Amniotic epithelial cell (primary cell): ENCODE measurements at regions not wholly inside any gene's neighbourhood (a gene's known extent, or its start where the extent isn't known, plus 50 kb on each side); places are given as distances from the start of the nearest gene placed in this dataset.

Experiments used
- DNase-seq: peaks from one replicate; pipeline ENCODE4 v3.0.0-alpha.2; 2010; ENCODE audit warnings: low read depth

DNA sequence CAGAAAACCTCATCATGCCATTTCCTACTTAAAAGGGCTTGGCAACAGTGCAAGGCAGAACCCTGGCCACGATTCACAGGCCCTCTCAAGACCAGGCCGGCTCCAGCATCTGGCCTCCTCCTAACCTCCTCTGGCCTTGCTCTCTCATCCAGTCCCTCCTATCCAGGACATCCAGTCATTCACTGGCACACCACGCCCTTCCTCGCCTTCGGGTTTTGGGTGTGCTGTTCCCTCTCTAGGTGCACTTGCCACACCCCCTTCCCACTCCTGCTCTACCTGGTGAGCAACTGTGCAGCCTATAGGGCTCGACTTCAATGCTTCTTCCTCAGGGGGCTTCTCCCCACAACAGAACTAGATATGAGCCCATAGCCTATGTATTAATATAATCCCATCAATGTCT is 317.1 kb downstream of the ARRDC4 start:
- no peak for DNase-seq

DNA sequence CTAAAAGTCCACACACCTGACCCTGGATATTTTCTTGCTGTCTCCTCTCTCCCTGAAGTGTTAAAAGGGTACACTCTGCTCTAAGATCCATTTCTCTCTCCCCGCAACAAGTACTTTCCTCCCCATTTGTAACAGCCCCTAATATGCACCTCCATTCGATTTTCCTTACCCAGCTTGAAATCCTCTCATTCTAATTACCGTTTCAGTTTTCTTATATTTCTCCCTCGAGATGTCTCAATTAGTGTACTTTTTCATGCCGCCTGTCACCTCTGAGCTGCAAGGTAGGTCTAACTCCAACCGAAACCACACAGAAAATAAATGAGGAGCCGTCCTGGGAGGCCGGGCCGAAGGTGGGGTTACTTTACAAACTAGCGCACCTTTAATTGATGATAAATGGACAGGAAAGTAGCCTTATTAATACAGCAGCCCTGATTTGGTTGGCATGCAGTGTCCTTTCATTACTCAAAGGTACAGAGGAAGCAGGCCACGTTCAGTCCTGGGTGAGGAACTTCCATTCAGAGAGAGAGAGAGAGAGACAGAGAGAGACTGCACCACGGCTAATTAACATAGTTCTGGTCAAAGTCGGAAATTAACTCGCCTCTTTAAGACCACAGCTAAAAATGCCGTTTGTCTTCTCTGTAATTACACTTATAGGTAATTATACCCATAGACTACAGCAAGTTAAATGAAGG is 319.9 kb downstream of the ARRDC4 start:
- no peak for DNase-seq

DNA sequence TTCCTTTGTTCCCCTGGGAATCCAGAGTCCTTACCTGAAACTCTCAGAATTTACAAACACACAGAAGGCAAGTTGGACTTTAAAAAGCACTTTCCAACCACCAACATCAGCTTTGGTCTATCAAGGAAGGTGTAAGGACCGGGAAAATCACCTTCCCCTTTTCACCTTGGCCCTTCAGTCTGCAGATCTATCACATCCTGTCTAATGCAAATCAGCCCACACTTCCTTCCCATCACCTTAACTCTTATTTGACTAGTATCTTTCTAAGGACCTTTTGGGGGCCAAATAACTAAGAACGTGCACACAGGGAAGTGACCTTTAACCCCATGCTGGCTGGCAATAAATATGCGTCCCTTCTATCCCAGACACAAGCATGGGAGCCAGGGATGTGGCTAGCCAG is 320.6 kb downstream of the ARRDC4 start:
- no peak for DNase-seq

DNA sequence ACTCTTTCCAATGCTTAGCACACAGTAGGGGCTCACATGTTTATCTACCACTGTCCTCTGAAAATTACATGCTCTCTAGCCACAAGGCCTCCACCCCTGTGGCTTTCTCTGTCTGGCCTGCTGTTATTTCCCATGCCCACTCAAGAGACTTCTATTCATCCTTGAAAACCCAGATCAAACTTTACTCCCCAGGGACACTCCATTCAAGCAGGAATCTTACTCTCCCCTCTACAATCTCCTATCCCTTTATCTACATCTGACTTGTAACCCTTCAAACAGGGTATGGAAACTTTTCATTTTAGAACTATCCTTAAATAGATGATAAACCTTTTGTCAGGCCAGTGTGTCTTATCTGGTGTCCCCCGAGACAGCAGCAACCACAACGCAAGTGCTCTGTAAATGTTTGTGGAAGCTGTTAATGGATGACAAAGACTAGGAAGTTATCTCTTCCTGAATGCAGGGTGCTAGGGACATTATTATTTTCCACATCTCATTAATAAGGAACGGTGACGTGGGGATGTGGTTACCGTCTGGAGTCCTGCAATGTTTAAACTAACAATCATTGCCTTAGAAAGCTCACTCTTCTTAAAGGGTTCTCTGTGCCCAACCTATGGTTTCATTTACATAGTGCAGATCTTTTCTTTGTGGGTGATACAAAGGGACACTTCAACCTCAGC is 322.3 kb downstream of the ARRDC4 start:
- no peak for DNase-seq

DNA sequence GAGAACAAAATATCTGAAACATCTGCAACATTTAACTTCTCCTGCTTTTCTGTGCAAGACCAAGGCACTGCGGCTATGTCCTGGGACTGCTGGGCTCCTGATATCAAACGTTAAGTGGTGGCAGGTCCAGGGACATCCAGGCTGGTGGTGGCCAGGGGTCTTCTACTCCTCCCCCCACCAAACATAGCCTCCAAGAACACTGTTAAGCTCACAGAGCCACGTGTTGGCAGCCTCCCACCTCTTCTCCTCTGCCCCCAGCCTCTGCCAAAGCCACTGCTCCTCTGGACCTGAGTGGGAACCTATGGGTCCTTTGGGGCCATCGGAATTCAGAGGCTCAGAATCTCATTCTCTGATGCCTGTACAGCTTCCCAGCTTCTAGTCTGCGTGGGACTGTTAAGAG is 325.7 kb downstream of the ARRDC4 start:
- no peak for DNase-seq

DNA sequence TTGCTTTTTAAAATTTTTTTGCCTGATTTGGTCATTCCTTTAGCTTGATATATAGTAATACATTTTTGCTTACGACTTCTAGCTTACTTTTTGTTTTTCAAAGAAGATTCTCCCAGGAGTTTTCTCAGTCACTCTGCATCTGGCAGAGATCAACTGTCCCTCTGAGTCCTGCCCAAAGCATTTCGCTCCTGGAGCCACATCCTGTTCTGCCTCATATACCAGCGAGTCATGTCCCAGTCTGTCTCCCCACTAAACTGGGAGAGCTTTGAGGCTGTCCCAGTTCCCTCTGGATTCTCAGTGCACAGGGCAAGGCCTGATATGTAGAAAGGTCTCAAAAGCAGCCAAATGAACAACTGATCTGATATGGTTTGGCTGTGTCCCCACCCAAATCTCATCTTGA is 326.3 kb downstream of the ARRDC4 start:
- no peak for DNase-seq

DNA sequence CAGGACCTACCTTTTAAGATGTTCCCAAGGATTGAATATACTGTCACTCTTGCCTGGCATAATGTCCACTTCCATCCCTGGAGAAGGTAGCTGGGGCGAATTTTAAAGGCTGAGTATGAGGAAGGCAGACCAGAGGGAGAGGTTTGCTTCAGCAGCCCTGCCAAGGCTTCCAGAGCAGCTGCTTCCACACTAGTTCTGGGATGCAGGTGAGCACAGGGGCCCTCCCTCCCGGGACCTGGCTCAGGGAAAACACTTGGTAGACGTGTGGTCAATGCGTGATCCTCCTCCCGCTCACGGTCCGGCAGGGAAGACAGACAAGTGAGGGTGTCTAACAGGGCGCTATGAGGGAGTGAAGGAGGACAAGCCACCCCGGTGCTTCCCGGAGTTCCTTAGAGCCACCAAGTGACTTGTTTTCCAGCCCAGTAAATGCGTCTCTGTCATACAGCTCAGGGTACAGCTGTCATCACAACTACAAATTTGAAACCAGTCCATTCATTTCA is 327.6 kb downstream of the ARRDC4 start:
- DNase-seq: no peak

DNA sequence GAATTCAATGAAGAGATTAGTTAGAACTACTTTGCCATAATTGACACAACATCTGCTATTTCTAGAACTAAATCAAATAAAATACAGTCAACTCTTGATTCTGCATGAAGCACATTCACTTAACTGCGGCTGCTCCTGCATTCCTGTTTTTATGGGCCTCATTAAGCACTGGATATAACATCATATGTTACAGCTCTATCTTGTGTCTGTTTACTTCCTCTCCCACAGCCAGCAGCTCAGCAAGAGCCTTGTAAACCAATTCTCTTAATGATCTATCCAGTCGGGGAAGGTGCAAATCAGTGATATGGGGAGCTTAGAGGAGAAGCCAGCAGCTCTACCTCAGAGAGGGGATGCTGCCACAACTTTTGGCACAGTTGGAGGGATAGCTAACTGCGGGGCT is 329.2 kb downstream of the ARRDC4 start:
- DNase-seq: no peak

DNA sequence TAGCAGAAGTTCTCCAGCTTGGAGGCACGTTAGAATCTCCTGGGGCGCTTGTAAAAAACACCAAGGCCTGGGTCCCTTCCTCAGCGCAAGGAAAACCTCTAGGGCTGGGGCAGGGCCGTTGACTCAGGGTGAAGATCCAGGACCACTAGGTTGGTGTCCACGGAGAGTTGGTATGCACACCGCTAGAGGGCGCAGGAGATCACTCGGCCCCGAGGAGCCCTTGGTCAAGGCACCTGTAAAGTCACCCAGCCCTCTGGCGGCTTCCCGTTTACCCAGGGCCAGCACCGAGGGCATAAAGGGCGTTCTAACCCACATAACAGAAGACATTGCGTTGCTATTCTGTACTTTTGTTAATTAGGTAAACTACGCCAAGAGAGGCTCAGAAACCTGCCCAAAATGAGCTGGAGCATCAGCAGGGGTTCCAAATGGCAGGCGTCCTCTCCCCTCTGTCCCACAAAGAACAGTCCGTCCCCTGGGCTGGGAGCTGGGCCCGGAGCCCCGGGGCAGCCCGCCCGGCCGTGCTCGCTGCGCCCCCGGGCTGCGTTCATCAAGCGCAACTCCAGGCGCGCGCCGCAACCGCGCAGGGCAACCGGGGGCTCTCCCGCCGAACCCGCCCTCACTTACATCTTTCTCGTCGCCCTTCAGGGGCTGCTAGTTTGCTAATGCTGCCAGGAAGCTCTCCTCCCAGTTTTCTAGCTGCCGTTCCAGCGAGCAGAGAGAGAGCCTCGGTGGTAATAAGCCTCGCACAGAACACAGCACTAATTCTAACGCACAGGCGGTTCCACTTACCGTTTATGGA is 332.1 kb downstream of the ARRDC4 start:
- DNase-seq: no peak

DNA sequence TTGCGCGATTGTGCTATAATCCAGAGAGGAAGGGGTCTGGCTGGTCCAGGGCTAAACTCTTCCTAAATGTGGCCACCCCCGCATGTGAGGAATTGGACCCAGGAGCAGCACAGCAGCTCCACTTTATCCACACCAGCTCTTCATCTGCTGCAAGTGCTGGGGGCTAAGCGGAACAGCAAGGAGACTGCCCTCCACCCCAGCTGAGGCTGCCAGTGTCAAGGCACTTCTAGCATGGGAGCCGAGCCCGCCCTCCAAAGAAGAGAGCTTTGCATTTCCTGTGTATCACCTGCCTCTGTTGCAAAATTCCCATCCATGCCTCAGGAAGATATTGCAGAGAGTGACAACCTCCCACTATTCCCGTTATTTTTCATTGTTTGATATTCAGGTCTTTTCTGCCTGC is 333.6 kb downstream of the ARRDC4 start:
- no peak for DNase-seq

DNA sequence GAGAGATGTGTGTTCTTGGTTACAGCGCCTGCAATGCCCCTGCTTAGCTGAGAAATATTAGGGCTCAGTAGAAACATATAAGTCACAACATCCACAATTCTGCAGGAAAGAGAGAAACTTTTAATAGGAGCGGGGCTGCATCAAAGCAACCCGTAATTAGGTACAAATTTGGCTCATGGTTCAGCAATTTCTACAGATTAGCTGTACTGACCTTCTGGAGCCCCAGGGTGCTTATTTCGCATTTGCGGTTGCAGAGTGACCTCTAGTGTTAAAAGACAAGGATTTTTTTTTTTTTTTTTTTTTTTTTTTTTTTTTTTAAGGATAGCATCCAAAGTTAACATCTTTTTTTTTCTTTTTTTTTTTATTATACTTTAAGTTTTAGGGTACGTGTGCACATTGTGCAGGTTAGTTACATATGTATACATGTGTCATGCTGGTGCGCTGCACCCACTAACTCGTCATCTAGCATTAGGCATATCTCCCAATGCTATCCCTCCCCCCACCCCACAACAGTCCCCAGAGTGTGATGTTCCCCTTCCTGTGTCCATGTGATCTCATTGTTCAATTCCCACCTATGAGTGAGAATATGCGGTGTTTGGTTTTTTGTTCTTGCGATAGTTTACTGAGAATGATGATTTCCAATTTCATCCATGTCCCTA is 334.7 kb downstream of the ARRDC4 start:
- DNase-seq: peak; percentile 41

DNA sequence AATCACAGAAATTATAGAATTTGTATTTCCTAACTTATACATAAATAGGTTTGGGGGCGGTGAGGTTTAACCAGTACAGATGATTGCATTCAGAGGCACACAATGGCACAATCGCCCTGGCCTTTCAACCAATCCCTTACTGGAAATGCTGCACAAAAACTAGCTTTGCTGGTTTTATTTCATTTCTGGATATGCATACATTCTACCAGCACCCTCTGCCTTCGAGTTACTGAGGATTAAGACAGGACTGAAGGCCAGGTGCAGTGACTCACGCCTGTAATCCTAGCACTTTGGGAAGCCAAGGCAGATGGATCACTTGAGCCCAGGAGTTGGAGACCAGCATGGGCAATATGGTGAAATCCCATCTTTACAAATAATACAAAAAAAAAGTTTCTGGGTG is 336.1 kb downstream of the ARRDC4 start:
- DNase-seq: no peak

DNA sequence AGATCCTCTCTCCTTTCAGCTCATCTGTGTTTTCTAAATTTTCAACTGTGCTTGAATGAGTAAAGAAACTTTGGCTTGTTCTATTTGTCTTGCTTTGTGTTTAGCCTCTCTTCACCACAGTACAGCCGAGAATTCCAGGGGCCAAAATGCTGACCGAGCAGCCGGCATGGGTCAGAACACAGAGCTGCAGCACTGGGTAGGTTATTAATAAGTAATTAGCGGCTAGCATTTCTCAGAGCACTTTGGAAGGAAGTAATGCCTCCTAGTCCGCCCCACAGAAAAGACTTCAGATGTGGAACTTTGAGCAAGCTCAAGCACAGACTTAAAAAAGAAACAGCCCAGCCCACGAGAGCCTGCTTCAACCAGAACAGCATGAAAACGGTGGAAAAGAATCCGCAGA is 343.9 kb downstream of the ARRDC4 start:
- no peak for DNase-seq

DNA sequence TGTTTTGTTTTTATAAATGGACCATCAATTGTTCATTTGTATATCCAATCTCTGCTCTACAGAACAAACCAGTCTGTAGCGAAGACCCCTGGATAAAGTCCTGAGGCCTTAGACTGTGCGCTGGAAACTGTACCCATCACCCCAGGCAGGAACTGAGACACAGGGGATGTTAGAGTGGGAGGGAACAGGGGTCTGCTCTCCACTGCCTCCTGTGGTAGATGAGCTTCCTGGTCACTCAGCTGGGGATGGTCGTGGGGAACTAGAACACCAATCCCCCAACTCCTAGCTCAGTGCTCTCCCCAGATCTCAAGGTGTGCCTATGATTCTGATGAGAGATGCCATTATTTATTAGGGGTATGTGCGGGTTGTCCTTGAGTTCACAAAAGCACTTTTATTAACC is 340.2 kb upstream of the IGF1R start:
- no peak for DNase-seq

DNA sequence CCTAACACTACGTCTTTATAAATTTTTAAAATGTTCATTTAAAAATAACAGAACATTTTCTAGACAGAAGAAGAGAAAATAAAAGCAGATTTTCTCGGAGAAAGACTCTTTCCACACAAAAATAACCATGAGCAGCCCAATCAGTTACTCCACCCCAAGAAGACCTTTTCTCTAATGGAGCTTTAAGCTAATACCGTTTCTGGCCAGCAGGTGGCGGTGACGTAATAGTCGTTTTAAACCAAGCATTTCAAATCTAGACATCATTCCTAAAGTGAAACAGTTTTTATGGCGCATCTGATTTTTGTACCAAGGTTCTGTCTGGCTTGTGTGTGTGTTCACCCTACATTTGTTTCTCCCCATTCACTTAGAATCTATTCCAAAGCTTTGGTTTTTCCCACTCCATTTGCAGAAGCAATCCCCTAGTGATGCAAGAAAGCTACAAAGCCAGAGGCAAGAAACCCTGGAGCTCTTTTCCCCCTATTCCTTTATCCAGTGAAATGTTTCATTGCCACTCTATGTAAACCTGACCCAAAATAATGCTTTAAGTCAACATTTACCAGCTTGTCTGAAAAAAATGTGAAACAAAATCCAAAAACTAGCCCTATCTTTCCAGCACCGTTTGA is 336.7 kb upstream of the IGF1R start:
- peak; percentile 56 for DNase-seq

DNA sequence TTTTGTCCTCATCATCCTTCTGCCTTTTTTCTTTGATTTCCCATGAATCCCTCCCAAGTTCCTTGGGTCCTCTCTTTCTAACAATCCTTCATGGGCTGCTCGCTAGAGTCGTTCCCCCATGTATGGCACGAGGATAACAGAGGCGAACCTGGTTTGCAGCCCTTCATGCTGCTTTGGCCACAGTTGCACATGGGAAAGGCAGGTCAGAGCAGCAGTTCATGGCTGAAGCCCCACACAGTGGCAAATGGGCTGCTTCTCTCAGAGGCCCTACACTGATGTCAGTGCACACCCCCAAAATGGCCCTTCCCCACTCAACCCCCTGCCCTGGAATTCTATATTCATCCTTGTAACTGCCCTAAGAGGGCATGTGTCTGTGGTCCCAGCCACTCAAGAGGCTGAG is 335.4 kb upstream of the IGF1R start:
- DNase-seq: no peak

DNA sequence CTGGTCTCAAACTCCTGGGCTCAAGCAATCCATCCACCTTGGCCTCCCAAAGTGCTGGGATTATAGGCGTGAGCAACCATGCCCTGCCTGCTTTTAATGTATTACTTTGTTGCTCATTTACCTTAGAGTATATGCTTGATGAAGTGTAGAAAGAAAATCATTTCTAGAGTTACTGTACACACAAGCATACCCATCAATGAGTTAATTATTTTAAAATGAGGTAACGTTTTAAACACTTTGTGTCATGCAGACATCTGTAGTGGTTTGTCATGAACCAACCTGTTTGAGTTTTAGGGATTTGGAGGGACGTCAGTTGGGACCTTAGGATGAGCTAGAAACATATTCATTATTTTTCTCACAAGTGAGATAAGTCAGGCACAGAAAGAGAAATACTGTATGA is 332.4 kb upstream of the IGF1R start:
- no peak for DNase-seq

DNA sequence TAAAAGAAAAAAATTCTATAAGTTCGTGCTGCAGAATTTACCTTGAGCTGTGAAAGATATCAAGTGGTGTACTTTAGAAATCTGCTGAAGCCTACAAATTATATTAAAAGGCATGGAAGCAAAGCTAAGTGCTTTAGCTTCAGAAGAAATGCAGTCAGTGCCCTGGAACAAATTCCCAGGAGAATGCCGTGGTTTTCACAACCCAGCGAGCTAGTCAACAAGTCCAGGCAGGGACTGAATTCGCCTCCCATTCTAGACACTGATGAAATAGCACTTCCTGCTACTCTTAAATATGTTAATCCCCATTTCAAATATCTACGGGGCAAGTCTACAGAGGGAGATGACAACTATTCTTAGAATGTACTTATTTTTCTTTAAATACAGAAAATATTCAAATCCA is 326.4 kb upstream of the IGF1R start:
- DNase-seq: no peak

DNA sequence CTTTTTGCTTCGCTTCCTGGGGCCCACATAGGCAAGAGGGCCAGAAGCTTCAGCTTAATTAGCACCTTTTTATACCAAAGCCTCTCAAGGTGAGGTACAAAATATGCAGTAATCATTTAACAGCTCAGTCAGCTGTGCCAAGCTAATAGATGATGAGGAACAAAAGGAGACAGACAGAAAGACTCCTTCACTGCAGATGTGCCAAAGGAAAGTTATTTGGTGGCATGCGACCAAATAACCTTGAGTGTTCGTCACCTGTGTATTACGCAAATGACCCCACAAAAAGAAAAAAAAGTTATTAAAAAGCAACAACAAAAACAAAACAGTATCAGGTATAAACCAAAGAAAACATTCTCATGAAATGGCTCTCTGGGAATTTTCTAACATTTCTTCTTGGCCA is 325.8 kb upstream of the IGF1R start:
- DNase-seq: no peak

DNA sequence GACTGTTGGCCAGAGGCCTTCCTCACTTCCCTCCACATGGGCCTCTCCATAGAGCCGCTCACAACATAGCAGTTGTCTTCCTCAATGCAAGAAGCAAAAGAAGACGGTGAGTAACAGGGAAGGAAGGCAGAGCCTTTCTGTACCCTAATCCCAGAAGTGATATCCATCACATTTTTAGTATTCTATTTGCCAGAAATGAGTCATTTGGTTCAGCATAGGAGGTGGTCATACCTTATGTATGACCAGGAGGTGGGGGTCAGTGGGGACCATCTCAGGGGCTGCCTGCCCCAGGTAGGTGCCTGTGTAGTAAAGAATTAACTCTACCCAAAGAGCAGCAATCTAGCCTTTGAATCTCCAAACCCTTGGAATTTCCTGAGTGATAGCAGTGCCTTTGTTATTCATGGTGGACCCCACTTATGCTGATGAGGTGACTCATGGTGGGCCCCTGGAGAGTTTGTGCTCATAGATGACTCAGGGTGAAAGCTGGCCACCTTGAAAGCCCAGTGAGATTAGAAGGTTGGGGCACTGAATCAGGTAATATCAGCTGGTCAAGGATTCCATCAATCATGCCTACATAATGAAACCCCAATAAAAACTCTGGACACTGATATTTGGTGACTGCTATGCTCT is 323.9 kb upstream of the IGF1R start:
- no peak for DNase-seq

DNA sequence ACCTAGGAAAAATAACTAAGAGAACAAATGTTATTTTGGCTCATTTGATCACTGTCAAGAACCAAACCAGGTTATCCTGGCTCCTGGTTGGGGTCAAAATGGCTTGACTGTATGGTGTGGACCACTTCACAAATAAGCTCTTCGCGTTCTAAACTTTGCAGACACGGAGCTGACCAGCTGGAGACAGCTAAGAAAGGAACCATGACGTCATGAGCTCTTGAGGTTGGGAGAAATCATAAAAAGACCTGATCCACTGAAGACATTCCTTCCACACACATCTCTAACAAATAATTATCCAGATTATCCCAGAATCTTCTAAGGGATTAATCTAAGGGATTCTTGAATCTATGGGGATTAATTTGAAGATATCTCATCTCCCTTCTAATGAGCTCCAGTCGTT is 321.5 kb upstream of the IGF1R start:
- no peak for DNase-seq

DNA sequence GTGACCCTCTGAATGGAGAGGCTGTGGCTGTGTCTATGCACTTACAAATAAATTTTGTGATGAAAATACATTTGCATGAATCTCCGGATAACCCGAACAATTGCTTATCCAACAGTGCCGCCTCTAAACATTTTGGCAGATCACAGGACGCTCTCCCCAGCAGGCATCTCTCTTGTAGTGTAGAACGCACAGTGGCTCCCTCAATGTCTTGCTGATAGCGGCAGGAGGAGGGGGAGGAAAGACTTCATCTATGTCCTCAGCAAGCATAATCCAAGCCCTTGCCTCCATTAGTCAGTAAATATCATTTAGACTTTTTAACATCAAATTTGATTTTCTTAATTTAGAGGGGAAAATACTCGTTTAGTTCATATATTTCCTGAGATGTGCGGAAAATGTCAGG is 318.1 kb upstream of the IGF1R start:
- DNase-seq: no peak
